ENCODE measurements at regions not wholly inside any gene's neighbourhood (a gene's known extent, or its start where the extent isn't known, plus 50 kb on each side); places are given as distances from the start of the nearest gene placed in this dataset.

DNA sequence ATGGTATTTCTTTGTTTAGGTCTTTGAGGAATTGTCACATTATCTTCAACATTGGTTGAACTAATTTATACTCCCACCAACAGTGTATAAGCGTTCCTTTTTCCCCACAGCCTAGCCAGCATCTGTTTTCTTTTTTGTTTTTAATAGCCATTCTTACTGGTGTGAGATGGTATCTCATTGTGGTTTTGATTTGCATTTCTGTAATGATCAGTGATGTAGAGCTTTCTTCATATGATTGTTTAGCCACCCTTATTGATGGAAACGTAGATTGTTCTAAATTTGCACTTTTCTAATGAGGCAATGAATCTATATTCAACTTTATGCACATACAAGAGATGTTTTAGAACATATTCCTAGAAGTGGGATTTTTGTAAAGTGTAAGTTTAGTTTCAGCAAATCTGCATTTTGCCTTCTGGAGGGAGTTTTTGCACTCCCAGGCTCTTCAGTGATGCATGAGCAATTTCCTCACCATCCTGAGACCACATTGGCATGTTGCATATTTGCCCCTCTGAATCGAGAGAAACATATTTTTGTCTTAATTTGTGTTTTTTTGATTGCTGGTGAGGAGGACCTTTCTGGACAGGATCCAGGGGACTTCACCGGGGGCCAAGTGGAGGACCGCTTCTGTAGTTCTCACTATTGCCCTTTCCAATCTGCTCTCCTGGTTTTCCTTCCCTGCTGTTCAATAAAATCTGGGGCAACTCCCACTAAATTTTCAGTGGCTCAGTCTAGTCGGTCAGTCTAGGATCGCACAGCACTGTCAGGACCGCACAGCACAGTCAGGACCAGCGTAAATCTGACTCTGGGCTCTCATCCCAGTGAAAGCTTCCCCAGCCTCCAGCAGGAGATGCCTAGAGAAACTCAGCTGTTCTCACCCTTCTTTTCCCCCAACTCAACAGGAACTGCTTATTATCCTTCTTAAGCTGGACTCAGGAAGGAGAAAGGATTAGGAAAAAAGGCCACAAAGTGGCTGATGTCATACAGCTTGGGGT lies 157.0 kb downstream of the PTPN20 start:
- TF ChIP-seq POLR2AphosphoS5 (IDR thresholded peaks at IDR 0.05; ENCODE audit: insufficient read depth in 1 of 2, low read depth in 1 of 2): no peak
- no peak for TF ChIP-seq POLR2A (IDR thresholded peaks at IDR 0.05)
- TF ChIP-seq, protein P1, sequence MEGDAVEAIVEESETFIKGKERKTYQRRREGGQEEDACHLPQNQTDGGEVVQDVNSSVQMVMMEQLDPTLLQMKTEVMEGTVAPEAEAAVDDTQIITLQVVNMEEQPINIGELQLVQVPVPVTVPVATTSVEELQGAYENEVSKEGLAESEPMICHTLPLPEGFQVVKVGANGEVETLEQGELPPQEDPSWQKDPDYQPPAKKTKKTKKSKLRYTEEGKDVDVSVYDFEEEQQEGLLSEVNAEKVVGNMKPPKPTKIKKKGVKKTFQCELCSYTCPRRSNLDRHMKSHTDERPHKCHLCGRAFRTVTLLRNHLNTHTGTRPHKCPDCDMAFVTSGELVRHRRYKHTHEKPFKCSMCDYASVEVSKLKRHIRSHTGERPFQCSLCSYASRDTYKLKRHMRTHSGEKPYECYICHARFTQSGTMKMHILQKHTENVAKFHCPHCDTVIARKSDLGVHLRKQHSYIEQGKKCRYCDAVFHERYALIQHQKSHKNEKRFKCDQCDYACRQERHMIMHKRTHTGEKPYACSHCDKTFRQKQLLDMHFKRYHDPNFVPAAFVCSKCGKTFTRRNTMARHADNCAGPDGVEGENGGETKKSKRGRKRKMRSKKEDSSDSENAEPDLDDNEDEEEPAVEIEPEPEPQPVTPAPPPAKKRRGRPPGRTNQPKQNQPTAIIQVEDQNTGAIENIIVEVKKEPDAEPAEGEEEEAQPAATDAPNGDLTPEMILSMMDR (IDR thresholded peaks at IDR 0.05): no peak

Data from vagina (tissue), 2 donors.